ENCODE measurements at regions not wholly inside any gene's neighbourhood (a gene's known extent, or its start where the extent isn't known, plus 50 kb on each side); places are given as distances from the start of the nearest gene placed in this dataset.
"Not testable (repeated sequence)": the region's sequence is repeated elsewhere in the genome, so short reads cannot be mapped to it uniquely, and the experiment has no call there.

DNA sequence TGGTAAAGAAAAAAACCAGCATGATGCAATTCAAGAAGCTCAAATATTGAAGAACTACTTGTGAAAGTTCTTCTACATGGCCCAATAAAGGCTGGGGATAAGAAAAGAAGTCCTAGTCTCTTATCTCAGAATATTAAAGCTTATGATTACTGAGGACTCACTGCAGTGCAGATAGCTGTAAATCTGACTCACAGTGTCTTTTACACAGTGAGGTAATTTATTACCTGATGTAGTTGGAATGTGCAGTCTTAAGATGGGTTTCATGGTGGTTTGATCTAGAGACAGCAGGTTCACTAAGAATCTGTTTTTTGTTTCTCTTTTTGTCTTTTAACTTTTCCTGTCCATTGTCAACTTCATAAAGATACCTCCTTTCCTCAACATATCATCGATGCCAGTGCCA lies 484.0 kb upstream of the MAP2 start:
- DNase-seq: no peak

DNA sequence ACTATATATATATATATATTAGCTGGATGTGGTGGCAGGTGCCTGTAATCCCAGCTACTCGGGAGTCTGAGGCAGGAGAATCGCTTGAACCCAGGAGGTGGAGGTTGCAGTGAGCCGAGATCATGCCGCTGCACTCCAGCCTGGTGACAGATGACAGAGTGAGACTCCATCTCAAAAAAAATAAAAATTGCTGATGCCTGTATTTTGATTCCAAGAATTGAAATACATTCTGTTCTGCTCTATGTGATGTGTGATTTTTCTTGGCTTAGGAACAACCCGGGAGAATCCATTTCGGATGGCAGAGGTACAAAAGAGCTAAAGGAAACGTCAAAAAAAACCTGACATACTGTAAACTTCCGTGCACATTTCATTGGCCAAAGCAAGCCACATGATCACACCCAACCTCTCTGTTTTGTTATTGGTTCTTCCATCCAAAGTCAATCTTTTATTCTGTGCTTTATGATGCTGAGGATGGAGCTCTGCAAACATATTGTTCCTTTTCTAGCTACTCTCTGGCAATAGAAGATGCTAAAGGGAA lies 478.1 kb upstream of the MAP2 start:
- DNase-seq: no peak

DNA sequence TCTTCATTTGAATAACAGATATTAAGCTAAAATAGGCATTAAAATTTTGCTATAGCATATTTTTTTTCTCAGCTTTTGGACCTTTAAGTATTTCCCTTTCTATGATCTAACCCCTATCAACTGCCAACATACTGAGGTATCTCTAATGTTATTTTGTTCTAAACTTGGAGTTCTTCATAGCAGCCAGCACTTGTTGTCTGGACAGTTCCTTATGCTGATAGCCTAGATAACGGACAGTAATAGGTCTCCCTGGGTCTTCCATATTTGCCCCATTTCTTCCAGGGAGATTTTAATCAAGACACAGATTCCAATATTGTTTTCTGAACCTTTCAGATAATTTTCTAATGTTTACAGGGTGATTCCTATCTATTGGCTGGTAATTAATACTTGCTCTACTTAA lies 475.8 kb upstream of the MAP2 start:
- DNase-seq: no peak

DNA sequence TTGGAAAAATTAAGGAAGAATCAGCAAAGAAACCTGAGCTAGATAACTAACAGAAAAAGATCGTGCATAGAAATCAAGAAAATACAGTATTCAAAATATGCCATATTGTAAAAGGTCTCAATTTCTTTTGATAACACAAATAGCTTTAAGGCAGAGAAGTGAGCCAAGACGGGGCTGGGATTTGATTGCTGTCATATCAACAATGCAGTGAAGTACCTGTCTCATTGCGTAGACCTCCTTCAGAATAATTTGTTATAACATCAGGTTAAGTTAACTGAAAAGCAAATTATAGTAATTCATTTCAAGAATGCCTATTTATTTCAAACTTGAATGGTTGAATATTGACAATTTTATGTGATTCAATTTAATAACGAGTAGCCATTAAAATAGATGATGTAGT lies 453.8 kb upstream of the MAP2 start:
- DNase-seq: no peak

DNA sequence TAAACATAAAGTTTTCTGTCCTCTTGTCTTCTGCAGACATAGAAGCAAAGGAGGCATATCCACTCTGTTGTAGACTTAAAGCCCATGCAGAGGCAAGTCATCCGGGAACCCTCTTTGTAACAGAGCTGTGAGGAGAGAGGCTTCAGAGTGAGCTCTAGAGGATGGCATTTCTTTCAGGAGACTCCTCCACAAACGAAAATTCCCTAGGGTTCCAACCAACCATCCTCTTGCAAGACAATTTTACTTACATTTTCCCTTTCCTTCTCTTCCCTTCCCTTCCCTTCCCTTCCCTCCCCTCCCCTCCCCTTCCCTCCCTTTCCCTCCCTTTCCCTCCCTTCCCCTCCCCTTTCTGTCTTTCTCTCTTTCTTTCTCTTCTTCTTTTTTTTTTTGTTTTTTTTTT lies 446.3 kb upstream of the MAP2 start:
- no peak for DNase-seq

DNA sequence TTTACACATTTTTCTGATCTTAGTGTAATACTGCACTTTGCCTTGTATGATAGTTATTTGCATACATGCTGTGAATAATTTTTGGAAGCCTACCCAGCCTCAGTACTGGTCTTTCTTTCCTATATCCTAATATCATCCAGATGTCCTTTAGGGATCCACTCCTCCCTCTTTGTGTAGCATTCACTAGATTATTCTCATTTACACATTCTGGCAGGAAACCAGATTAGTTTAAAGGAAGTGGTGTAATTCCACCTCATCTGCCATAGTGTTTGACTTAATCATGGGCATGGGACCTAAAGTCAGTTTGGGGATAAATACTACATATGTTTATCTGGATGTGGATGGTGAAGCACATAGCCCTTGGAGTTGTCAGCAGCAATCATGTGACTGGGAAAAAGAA lies 444.9 kb upstream of the MAP2 start:
- no peak for DNase-seq

DNA sequence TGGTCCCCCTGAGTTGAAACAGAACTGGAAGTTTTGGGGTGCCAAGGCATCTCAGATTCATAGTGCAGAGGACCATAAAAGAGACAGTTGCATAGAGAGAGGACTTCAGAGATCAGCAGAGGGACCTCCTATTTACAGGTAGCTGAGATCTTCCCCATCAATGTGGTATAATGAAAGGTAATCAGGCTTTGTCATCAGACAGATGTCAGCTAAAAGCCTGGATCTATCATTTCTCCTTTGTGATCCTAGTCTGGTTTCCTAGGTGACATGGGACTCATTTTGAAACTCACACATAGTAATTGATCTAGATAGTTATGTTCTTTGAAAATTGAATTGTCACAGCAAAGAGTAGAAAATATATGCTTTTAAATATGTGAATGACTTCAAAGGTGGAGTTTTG lies 443.5 kb upstream of the MAP2 start:
- DNase-seq: no peak

DNA sequence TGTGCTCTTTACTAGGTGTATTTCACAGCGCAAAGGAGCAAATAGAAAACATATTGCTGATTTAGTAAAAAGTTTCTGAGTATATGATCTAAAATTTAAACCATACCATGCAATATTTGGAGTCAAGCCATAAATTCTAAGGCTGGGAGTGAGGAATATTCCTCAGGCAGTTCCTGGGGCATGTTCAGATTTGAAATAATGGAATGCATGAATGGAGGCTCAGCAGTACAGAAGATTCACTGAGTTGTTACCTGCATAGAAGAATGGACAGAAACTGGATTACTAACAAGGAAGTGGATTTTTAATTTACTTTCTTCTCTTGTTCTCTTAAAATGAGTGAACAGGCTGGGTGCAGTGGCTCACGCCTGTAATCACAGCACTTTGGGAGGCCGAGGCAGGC lies 441.0 kb upstream of the MAP2 start:
- no peak for DNase-seq

DNA sequence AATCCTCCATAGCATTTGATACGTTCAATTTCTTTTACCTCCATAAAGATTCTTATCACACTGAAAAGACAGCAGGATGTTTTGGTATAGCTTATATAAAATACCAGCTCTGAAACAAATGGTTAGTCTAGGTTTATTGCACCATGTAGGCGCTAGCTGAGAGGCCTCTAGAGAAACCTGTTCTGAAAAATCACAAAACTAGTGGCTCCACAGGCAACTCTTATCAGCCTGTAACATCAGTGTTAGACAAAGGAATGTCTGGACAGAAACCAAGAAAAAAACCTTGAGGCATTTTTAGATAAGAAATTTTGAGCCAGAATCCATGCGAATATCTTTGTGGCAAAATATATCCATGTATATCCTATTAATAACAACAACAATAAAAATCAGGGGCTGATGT lies 440.4 kb upstream of the MAP2 start:
- DNase-seq: peak; percentile 11

DNA sequence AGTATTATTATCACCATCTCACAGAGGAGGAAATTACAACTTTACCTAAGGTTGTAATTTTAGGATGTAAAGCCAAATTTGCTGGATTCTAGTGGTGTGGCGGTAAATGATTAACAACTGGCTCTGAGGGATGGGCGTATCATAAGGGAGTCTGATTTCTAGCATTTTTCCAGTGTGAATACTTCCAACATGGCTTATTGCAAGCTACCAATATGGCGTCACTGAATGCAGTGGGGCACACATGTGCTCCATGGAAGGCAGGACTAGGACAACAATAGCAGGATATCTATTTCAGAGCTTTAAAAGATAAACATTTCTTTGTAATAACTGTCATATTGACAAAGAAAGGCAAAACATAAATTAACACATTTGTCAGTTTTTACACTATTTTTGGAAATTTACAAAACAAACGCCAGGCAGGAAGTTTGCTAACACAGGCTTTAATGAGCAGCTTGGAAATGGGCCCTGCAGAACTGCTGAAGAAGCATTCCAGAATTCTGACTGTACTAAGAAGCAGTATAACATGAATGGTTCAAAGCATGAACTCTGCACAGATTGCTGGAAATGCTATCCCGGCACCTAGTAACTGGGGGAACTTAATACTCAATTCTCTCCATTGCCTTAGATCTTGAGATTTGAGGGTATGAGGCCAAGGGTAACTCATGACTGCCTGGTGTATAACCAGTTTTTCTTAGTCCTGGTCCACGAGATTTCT lies 439.3 kb upstream of the MAP2 start:
- no peak for DNase-seq

DNA sequence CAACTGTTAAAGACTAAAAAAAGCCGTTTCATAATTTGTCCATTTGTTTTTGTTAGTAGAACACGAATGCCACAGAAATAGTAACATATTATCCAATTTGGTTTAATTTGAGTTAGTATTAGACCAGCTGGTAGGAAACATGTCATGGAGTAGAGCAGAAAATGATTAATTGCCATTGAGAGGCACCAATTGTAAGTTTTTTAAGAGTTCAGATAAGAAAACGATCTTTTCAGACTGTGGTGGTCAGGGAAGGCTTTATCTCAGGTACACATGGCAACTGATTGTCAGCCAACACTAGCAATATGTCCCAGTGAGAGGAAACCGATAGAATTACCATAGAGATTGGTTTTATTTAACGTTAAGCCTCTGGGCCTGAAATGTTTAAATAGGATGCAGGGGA lies 438.2 kb upstream of the MAP2 start:
- peak; percentile 56 for DNase-seq

DNA sequence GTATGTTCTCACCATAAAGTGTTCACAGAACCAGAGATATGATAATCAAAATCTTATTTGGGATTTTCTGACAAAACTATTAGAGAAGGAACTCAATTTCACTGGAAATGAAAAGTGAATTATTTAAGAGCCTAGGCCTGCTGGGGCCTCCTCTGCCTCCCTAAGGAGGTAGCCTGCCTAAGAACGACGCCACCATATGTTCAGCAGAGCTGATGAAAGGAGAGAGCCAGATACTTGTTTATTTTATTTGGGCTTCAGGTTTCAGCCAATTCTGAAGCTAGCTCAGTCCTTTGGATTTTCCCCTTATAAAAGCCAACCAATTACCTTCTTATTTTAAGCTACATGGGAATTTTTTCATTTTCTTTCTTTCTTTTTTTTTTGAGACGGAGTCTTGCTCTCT lies 433.1 kb upstream of the MAP2 start:
- DNase-seq: no peak

DNA sequence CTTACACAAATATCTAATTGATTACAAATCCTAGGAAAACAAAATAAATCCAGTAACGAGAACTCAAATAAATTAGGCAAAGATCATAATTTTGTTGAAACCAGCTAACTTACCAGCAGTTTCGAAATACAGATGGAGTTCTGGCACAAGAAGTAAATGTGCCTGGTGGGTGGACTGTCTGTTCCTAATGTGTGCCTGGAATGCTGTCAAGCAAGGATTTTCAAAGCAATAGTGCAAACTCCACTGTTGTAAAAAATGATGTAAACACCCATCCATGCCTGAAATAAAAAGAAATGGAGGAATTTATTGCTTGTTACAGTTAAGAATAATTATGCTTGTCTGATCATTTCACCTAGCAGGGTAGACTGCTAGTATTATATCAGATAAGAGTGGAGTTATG lies 423.9 kb upstream of the MAP2 start:
- no peak for DNase-seq

DNA sequence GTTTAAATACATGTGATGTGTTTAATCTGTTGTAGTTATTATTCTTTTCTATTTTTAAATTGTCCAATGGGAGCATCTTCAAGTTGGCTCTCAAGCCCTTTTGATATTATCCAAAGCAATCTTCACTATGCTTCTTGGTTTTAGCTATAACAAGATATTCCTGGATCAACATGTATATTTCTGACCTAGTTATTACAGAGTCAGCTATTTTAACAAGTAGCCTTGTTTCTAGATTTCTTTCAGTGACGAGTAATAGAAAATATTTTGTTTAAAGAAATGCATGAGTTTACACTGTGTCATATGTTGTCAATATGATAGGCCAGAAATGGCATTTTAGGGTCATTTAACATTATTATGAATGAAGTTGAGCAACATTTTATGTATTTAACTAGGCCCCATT lies 421.8 kb upstream of the MAP2 start:
- no peak for DNase-seq

DNA sequence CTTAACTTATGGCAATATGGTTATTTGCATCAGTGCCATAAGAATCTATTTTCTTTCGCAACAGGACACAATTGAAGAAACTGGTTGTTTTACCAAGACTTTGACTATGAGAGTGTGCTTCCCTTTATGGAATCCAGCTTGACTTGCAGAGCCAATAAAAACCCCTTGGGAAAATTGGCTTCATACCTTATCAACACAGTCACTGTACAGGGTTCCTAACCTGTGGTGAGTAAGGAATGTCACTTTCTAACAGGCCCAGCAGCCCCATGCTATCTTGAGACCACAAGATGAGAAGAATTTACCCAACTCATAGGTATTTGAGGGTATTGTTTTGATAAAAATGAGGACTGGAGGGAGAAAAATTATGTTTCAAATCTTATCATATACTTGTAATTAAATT lies 418.5 kb upstream of the MAP2 start:
- no peak for DNase-seq

DNA sequence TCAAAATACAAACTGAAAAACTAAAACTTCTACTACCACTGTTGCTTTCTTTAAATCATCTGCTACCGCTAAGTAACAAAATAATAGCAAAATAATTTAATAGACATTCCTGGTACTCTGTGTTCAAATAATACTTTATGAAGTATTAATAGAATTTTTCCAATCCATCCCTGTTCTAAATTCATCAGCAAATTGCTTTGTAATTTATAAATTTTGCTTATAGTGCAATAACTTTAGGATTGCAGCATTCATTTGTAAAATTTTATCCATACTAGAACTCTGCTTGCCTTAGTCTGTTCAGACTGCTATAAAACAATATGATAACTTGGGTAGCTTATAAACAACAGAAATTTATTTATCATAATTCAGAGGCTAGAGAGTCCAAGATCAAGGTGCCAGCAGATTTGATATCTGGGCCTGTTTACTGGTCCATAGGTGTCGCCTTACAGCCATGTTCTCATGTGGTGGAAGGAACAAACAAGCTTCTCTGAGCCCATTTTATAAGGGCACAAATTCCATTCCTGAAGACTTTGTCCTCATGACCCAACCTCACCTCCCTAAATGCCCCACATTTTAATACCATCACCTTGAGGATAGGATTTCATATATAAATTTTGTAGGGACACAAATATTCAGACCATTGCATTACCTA lies 415.1 kb upstream of the MAP2 start:
- no peak for DNase-seq

DNA sequence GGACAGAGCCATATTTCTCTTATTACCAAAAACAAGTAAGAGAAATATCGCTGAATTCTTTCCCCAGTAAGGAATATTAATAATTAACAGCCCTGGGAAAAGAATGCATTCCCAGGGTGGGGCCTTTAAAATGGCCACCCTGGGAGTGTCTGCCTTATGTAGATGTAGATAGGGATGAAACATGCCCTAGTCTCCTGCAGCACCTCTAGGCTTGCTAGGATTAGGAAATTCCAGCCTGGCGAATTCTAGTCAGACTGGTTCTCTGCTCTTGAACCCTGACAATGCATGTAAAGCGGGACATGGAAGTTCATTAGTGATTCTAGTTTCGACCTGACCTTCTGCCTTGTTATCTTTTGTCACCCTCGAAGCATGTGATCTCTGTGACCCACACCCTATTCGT lies 405.2 kb upstream of the MAP2 start:
- not testable (repeated sequence) for DNase-seq

DNA sequence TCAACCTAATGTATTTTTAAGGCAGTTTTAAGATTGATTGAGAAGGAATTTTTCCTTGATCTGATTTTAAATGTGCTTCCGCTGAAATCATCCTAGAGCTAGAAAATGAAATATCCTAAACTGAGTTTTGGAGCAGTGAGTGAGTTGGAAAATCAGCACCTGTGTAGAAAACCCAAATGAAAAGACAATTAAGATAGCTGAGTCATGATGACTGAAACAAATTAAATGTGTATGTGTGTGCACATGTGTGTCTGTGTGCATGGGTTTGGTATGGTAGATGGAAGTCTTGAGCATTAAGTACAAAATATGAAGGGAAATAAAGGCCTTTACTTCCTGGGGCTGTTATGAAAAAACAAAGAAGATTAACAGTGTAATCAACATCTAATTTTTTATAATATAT lies 394.6 kb upstream of the MAP2 start:
- DNase-seq: no peak

DNA sequence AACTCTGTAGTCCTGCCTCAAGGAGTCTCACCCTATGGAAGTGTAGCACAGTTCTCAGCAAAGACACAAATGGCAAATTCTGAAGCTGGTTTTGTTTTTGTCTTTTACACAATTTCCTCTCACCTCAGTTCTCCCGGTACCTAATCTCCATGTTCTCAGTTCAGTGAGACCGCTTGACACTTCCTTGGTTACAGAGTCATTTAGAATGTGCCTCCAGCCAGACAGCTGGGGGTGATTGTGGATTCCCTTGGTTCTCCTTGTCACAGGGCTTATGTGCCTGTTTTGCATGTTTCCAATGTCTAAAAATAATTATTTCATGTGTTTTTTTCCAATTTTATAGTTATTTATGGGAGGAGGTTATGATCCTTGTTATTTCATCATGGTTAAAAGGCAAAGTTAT lies 379.5 kb upstream of the MAP2 start:
- DNase-seq: no peak

DNA sequence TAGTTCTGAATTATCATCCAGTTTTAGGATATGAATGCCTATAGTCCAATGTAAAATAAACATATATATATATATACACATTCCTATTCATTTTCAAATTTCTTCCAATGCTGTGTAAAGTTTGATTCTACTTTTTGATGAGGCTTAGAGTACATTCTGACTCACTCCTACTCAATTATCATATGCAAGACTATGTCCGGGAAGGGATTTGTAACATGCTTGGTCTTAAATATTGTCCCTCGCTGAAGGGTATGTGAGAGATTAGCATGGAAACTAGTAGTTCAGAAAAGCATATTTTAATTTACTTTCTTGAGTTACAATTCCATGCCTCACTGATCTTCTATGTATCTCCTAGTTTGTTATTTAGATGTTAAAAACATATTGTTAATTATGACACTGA lies 377.7 kb upstream of the MAP2 start:
- no peak for DNase-seq

DNA sequence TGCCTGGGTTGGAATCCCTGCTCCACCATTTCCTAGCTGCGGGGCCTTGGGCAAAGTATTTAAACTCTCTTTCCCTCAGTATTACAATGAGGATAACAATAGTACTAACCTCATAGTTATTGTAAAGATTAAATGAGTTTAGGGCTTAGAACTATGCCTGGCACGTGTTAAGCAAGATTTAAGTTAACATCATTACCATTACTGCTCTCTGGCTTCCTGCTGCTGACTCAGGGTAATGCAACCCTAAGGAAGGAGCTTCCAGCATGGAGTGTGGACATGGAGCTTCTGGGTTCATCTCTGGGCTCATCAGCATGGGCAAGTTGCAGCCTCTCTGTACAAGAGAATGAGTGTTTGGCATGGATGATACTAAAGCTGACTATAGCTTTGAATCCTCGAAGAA lies 374.2 kb upstream of the MAP2 start:
- DNase-seq: no peak

DNA sequence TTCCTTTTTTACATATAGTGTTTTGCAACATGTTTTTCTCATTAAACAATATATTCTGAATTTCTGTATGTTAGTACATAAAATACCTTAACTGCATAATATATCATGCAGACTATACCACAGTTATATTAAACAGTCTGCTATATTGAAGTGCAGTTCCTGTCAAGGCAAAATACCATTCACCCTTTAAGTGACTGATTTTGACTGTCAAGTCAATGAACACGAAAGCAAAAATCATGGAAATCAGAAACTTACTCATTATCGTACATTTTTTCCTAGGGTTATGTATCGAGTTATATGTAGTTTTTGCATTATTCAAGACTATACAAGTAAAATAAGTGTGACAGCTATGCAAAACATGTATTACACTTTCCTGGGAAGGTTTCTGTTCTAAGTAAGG lies 361.6 kb upstream of the MAP2 start:
- DNase-seq: no peak

DNA sequence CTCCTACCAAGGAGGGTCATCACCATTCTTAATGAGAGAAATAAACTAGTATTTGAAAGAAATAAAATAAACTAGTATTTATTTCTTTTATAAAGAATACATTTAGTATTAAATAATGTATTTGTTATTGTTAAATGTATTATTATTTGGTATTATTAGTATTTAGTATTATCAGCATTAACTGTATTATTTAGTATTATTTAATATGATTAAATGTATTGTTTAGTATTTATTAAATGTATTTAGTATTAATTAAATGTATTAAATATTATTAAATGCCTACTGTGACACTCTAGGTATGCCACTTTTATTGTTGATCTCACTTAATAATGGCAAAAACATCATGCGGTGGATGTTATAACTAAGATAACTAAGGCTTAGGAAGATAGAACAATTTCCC lies 353.6 kb upstream of the MAP2 start:
- no peak for DNase-seq

DNA sequence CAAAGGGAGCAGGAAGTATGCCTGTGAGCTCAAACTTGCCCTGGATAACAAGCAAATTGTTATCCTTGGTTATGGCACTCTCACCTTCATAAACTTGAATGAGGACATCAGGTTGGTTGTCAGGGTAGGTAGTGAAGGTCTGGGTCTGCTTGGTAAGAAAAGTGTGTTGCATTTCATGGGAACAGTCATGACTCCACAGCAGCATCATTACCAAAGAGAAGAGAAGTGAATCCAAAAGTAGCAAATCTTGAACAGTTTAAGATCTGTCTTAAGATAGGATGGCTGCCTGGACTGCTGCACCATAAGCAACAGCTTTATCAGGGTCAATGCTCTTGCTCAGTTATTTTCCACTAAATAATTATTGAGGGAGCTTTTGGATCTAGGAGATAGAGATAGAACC lies 350.7 kb upstream of the MAP2 start:
- no peak for DNase-seq

DNA sequence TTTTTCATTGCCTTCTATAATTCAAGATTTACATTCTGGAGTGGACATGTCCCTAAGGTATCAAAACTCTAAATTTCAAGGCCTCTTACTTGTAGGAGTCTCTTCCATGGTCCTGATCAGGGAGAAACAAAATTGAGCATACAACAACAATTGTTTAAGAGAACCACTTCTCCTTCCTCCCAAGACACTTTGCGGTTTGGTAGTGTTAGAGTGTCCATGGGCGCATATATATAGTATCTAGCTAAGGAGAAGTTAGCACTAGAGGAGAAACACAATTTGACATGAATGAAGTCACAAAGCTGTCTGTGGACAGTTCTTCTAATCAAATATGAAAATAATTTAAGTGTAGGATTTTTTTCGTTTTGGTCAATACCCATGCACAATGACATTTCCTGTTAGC lies 349.1 kb upstream of the MAP2 start:
- DNase-seq: no peak
